Endothelial cell of umbilical vein (primary cell): ENCODE measurements at regions not wholly inside any gene's neighbourhood (a gene's known extent, or its start where the extent isn't known, plus 50 kb on each side); places are given as distances from the start of the nearest gene placed in this dataset.

ENCODE experiments used
- CTCF ChIP-seq, 2 donors: IDR thresholded peaks; 1 replicate in 1 of 2; 2 replicates in 1 of 2; pipeline ENCODE4 v1.5.1; 2011; ENCODE audit warnings: low read length in 2 of 2, mild to moderate bottlenecking in 2 of 2, moderate library complexity in 2 of 2, control low read depth in 1 of 2, inconsistent platforms in 1 of 2, low read depth in 1 of 2; ENCODE audit not compliant: insufficient read depth in 1 of 2; ENCODE audit errors: extremely low read depth in 1 of 2
- EZH2 ChIP-seq: IDR thresholded peaks from 2 replicates; pipeline ENCODE4 v1.6.1; 2012; ENCODE audit warnings: borderline replicate concordance, low read depth, mild to moderate bottlenecking, moderate library complexity, low read length, inconsistent platforms; ENCODE audit not compliant: severe bottlenecking
- JUN ChIP-seq: IDR thresholded peaks from 2 replicates; pipeline ENCODE4 v1.6.1; 2011; ENCODE audit warnings: borderline replicate concordance, low read depth; ENCODE audit not compliant: insufficient read length, insufficient read depth
- MAX ChIP-seq: IDR thresholded peaks from 2 replicates; pipeline ENCODE4 v1.6.1; 2011; ENCODE audit not compliant: insufficient read depth, insufficient read length
- POLR2A ChIP-seq: IDR thresholded peaks from 2 replicates; pipeline ENCODE4 v1.6.1; 2012; ENCODE audit warnings: low read depth, mild to moderate bottlenecking, control low read depth, low read length
- POLR2AphosphoS5 ChIP-seq: IDR thresholded peaks from 2 replicates; pipeline ENCODE4 v1.6.1; 2012; ENCODE audit warnings: low read depth, mild to moderate bottlenecking, control low read depth, low read length, moderate library complexity; ENCODE audit not compliant: insufficient read depth

DNA sequence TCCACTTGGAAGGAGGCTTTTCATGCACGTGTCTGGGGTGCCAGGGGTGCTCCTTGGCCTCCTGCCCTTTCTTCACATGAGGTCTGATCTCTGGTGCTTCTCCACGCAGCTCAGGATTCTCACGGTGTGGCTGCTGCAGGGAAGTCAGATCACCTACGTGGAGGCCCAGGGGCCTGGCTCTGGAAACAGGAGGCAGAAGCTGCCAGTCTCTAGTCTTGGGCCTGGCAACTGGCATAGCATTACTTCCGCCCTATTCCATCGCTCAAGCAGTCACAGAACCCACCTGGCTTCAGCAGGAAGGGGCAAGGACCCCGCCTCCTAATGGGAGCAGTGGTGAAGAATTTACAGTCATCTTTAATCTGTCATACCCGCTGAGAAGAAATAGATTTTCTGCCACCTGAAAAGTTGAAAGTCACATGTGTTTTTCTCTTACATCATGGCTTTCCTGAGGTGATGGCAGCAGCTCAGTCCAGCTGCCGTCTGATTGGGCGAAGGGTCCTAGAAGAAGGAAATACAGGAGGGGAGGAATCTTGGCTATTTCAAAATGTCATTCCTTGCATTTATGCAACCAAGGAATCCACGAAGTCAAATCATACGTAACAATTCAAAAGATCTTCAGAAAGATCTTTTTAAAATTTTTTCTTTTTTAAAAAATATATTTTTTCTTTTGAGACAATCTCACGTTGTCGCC lies 50.1 kb upstream of the DKK3 start:
- no peak for TF ChIP-seq CTCF (IDR thresholded peaks at IDR 0.05; ENCODE audit: extremely low read depth in 1 of 2, insufficient read depth in 1 of 2, low read depth in 1 of 2, low read length in 2 of 2)
- TF ChIP-seq JUN, result no peak
- TF ChIP-seq POLR2AphosphoS5, result no peak
- no peak for TF ChIP-seq EZH2
- TF ChIP-seq MAX, result no peak
- TF ChIP-seq POLR2A, result no peak
